ACHN (cell line): ENCODE measurements at regions not wholly inside any gene's neighbourhood (a gene's known extent, or its start where the extent isn't known, plus 50 kb on each side); places are given as distances from the start of the nearest gene placed in this dataset.
"Not testable (repeated sequence)": the region's sequence is repeated elsewhere in the genome, so short reads cannot be mapped to it uniquely, and the experiment has no call there.

ENCODE experiments used
- DNase-seq: peaks from one replicate; pipeline ENCODE4 v3.0.0-alpha.2; 2015
- in situ Hi-C: cut with HindIII; loops from 2 replicates; pipeline ENCODE4 v1.10.0; 2017; ENCODE audit warnings: low sequenced_read_pairs, low pct_ligation_motif_present, low pct_unique_long_range_greater_than_20kb

GRCh38 chr6:113755449-113756289, 101.5 kb upstream of the MARCKS start:
- DNase-seq = no peak
- in situ Hi-C loops = no loop called here

DNA sequence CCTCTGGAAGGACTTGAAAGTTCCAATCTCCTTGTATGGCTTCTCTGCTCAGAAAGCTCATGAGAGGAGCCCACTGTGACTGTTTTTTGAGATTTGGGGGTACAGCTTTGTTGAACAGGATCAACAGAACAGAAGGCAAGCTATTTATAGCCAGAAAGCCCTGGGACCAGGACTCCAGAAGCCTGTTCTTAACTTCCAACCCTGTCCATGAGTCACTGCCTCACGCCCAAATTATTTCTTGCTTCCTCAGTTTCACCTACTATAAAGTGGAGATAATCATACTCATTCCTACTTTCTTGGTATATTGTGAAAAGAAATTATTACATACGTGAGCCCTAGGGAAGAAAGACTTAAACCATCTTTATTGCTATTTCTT, 100.9 kb upstream of the MARCKS start:
- in situ Hi-C loops = no loop called here
- no peak for DNase-seq

GRCh38 chr6:113758214-113758613, 98.9 kb upstream of the MARCKS start:
- in situ Hi-C loops = no loop called here
- DNase-seq = no peak

DNA sequence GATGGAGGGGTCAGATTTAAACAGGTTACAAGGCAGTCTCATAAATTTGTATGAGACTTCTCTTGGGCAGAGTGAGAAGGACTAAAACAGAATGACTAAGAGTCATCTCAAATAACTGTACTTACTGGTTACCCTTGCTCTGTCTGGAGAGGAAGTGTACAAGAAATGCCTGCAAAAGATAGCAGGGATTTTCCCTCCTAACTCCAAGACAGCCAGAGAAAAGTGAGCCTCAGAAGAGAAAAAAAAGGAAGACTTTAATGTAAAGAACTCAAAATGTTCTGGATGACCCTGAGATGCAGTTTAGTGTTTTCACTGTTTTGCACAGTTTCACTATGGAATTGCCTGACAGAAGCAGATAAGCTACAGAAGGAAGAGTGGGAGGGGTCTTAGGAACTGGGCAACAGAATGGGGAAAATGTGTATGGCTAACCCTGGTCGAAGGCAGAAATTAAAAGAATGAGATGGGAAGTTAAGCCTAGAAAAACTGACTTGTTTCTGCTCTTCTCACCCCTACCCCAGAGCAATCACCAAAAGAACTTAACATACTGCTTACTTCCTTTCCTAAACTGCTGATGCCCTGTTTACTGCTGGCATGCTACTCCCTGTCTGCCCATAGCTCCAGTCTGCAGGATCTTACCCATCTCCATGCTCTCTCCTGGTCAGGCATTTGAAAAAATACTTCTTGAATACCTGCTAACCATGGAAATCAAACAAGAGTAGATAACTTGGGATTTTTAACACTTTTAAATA, 98.1 kb upstream of the MARCKS start:
- in situ Hi-C loops = no loop called here
- no peak for DNase-seq

- no peak for DNase-seq
Observed at GRCh38 chr6:113762641-113763040, 94.5 kb upstream of the MARCKS start.

DNA sequence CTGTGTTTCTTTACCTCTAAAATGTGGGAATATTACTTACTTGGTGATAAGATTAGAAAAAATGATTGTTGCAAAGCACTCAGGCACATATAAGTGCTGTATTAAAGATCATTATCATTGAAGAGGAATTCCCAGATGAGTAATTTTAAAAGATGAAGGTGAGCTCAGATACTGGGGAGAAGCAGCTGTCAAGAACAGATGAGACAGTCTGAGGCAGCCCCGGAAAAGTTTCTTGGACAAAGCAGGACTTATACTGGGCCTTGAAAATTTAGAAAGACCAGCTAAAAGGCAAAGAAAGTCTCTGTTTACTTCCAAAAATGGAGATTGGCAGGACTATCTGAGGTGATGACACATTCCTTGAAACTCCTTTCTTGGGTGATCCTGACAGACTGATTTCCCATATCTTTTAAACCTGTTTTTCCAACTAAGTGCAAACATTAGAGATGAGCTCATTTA, 93.8 kb upstream of the MARCKS start:
- in situ Hi-C loops = no loop called here
- DNase-seq = no peak

More at GRCh38 chr6:113762641-113763040, 94.5 kb upstream of the MARCKS start:
- in situ Hi-C loops = no loop called here

GRCh38 chr6:113763876-113764275, 93.3 kb upstream of the MARCKS start:
- no peak for DNase-seq
- in situ Hi-C loops = no loop called here

GRCh38 chr6:113765909-113766308, 91.2 kb upstream of the MARCKS start:
- in situ Hi-C loops = no loop called here
- no peak for DNase-seq

- DNase-seq = no peak
- in situ Hi-C loops = no loop called here
Observed at GRCh38 chr6:113767985-113768384, 89.2 kb upstream of the MARCKS start.

- DNase-seq = no peak
- in situ Hi-C loops = no loop called here
Observed at GRCh38 chr6:113772961-113773360, 84.2 kb upstream of the MARCKS start.

GRCh38 chr6:113774127-113774825, 82.9 kb upstream of the MARCKS start:
- in situ Hi-C loops = no loop called here
- no peak for DNase-seq

DNA sequence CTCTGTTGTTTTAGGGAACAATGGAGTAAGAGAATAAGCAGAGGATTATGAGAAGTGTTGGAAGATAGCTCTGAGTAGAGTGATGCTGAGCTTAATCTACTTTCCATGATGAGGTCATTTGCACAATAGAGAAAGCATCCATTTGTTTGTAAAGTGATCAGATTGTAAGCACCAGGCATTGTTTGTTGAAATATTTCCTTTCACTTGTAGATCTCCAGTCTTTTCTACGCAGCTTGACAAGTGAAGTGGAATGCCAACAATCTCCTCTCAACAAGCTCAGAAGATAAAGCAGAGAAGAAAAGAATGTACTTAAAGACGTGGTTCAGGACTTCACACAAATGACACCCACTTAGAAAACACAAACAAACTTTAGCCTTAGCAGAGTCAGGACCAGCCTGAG, 80.1 kb upstream of the MARCKS start:
- in situ Hi-C loops = no loop called here
- no peak for DNase-seq

GRCh38 chr6:113777601-113778000, 79.5 kb upstream of the MARCKS start:
- no peak for DNase-seq
- in situ Hi-C loops = no loop called here

GRCh38 chr6:113779656-113780055, 77.5 kb upstream of the MARCKS start:
- in situ Hi-C loops = no loop called here

GRCh38 chr6:113782636-113783035, 74.5 kb upstream of the MARCKS start:
- peak; percentile 1 for DNase-seq
- in situ Hi-C loops = no loop called here

More at GRCh38 chr6:113779656-113780055, 77.5 kb upstream of the MARCKS start:
- no peak for DNase-seq

DNA sequence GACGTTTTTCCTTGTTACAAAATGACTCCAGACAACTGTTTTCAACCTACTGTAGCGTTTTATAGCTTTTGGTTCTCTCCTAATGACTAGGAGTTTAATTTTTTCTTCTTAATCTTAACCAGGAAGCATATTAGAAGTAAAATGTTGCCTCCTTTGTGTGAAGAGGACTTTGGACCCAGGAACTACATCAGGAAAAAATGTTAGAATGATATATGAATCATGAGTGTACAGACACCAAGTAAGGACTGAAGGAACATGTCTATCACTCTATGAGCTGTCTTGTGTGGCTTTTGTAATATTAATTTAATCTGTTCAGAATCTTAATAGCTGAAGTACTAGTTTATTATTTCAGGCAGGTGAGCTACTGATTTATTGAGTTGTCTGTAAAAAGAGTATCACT, 71.0 kb upstream of the MARCKS start:
- DNase-seq = peak; percentile 3
- in situ Hi-C loops = no loop called here

DNA sequence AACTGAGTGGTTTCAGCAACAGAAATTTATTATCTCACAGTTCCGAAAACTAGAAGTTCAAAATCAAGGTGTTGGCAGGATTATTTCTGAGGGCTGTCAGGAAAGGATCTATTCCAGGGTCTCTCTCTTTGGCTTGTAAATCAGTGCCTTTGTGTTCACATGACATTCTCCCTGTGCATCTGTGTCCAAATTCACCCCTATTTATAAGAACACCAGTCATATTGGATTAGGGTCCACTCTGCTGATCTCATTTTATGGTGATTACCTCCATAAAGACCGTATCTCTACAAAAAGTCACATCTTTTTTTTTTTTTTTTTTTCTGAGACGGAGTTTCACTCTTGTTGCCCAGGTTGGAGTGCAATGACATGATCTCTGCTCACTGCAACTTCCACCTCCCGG, 68.6 kb upstream of the MARCKS start:
- in situ Hi-C loops = no loop called here
- no peak for DNase-seq

- in situ Hi-C loops = not testable (repeated sequence)
Observed at GRCh38 chr6:113791225-113791624, 65.9 kb upstream of the MARCKS start.

GRCh38 chr6:113795371-113795770, 61.8 kb upstream of the MARCKS start:
- DNase-seq, in situ Hi-C loops: not testable (repeated sequence)

More at GRCh38 chr6:113791225-113791624, 65.9 kb upstream of the MARCKS start:
- not testable (repeated sequence) for DNase-seq
